GM23338 (cell line): ENCODE measurements at regions not wholly inside any gene's neighbourhood (a gene's known extent, or its start where the extent isn't known, plus 50 kb on each side); places are given as distances from the start of the nearest gene placed in this dataset.

Source experiments
- ATAC-seq: fragments of 200-7000 bp; cut with Tn5 transposase; 3 replicates; pipeline ENCODE4 v1.9.1; 2020
- DNase-seq: peaks from one replicate; pipeline ENCODE4 v3.0.0-alpha.2; 2015; ENCODE audit warnings: low spot score
- H2AFZ ChIP-seq: fragments of 200-600 bp; sonication (generic); 2 replicates; pipeline ENCODE4 v1.8.0; 2016; ENCODE audit warnings: antibody characterized with exemption, mild to moderate bottlenecking, moderate library complexity
- H3F3A ChIP-seq: fragments of 200-600 bp; sonication (generic); replicated peaks from 2 replicates; pipeline ENCODE4 v1.8.0; 2017; ENCODE audit warnings: antibody characterized with exemption, mixed run types, low read depth
- H3K27ac ChIP-seq: fragments of 200-600 bp; sonication (generic); 2 replicates; pipeline ENCODE4 v1.6.1; 2016; ENCODE audit warnings: low read depth
- H3K27me3 ChIP-seq: fragments of 200-600 bp; sonication (generic); 2 replicates; pipeline ENCODE4 v1.8.0; 2016; ENCODE audit warnings: mild to moderate bottlenecking, mixed run types, moderate library complexity; ENCODE audit not compliant: insufficient read depth
- H3K36me3 ChIP-seq: fragments of 200-600 bp; sonication (generic); 2 replicates; pipeline ENCODE4 v1.8.0; 2016; ENCODE audit warnings: mild to moderate bottlenecking; ENCODE audit not compliant: insufficient read depth
- H3K4me1 ChIP-seq: fragments of 200-600 bp; sonication (generic); 2 replicates; pipeline ENCODE4 v1.8.0; 2016; ENCODE audit warnings: mild to moderate bottlenecking, moderate library complexity; ENCODE audit not compliant: insufficient read depth
- H3K4me2 ChIP-seq: fragments of 200-600 bp; sonication (generic); 2 replicates; pipeline ENCODE4 v1.7.1; 2017; ENCODE audit warnings: mixed run types
- H3K4me3 ChIP-seq: fragments of 200-600 bp; sonication (generic); 2 replicates; pipeline ENCODE4 v1.6.1; 2016; ENCODE audit warnings: mixed run types
- H3K79me2 ChIP-seq: fragments of 200-600 bp; sonication (generic); replicated peaks from 2 replicates; pipeline ENCODE4 v1.8.0; 2017; ENCODE audit warnings: mild to moderate bottlenecking; ENCODE audit not compliant: insufficient read depth
- H3K9me2 ChIP-seq: fragments of 200-600 bp; sonication (generic); 2 replicates; pipeline ENCODE4 v1.8.0; 2017; ENCODE audit not compliant: insufficient read depth
- H4K20me1 ChIP-seq: fragments of 200-600 bp; sonication (generic); replicated peaks from 2 replicates; pipeline ENCODE4 v1.8.0; 2017; ENCODE audit warnings: mild to moderate bottlenecking; ENCODE audit not compliant: insufficient read depth
- H3K27ac Mint-ChIP-seq: 2 replicates; pipeline ENCODE4 v1.8.0; 2020; ENCODE audit warnings: inconsistent platforms, mild to moderate bottlenecking, moderate library complexity, mixed read lengths
- H3K27me3 Mint-ChIP-seq: 3 replicates; pipeline ENCODE4 v1.8.0; 2022; ENCODE audit warnings: low read depth, mild to moderate bottlenecking, moderate library complexity, mixed read lengths, inconsistent platforms; ENCODE audit not compliant: insufficient read depth, poor library complexity
- H3K36me3 Mint-ChIP-seq: 3 replicates; pipeline ENCODE4 v1.8.0; 2021; ENCODE audit warnings: low read depth, mild to moderate bottlenecking, inconsistent platforms, moderate library complexity, mixed read lengths
- H3K4me1 Mint-ChIP-seq: 3 replicates; pipeline ENCODE4 v1.8.0; 2020; ENCODE audit warnings: mild to moderate bottlenecking, inconsistent platforms, mixed read lengths
- H3K4me3 Mint-ChIP-seq: 3 replicates; pipeline ENCODE4 v1.8.0; 2021; ENCODE audit warnings: moderate library complexity, mild to moderate bottlenecking, inconsistent platforms, mixed read lengths
- H3K9me3 Mint-ChIP-seq: 3 replicates; pipeline ENCODE4 v1.8.0; 2020; ENCODE audit warnings: moderate library complexity, mild to moderate bottlenecking, inconsistent platforms, mixed read lengths
- CREB1 ChIP-seq: fragments of 250-450 bp; sonication (Bioruptor Pico); IDR thresholded peaks from 2 replicates; pipeline ENCODE4 v1.5.0; 2020; ENCODE audit warnings: low read depth, mild to moderate bottlenecking, moderate library complexity
- EZH2phosphoT487 ChIP-seq: fragments of 200-600 bp; sonication (generic); IDR thresholded peaks from one replicate; pipeline ENCODE4 v1.8.1; 2018; ENCODE audit warnings: antibody characterized with exemption; ENCODE audit not compliant: unreplicated experiment
- NANOG ChIP-seq: IDR thresholded peaks from 2 replicates; pipeline ENCODE4 v1.6.1; 2016; ENCODE audit warnings: antibody characterized with exemption, borderline replicate concordance
- POLR2AphosphoS5 ChIP-seq: IDR thresholded peaks from 2 replicates; pipeline ENCODE4 v1.6.1; 2016; ENCODE audit warnings: antibody characterized with exemption, low read depth
- ZNF331 ChIP-seq: fragments of 250-450 bp; sonication (Bioruptor Pico); IDR thresholded peaks from 2 replicates; pipeline ENCODE4 v1.5.0; 2020; ENCODE audit warnings: low read depth, mild to moderate bottlenecking, moderate library complexity
- TF ChIP-seq, protein P1 (sequence below): fragments of 250-450 bp; sonication (Bioruptor Pico); IDR thresholded peaks from 2 replicates; pipeline ENCODE4 v1.5.0; 2020; ENCODE audit warnings: mild to moderate bottlenecking, moderate library complexity
- TF ChIP-seq, protein P2 (sequence below): IDR thresholded peaks from one replicate; pipeline ENCODE4 v1.6.1; 2018; ENCODE audit warnings: antibody characterized with exemption; ENCODE audit not compliant: unreplicated experiment
- TF ChIP-seq, protein P3 (sequence below): IDR thresholded peaks from 2 replicates; pipeline ENCODE4 v1.6.1; 2016; ENCODE audit warnings: antibody characterized with exemption

GRCh38 chr19:27674701-27675100, 1538.2 kb downstream of the UQCRFS1 start (continued):
- TF ChIP-seq, protein P1, sequence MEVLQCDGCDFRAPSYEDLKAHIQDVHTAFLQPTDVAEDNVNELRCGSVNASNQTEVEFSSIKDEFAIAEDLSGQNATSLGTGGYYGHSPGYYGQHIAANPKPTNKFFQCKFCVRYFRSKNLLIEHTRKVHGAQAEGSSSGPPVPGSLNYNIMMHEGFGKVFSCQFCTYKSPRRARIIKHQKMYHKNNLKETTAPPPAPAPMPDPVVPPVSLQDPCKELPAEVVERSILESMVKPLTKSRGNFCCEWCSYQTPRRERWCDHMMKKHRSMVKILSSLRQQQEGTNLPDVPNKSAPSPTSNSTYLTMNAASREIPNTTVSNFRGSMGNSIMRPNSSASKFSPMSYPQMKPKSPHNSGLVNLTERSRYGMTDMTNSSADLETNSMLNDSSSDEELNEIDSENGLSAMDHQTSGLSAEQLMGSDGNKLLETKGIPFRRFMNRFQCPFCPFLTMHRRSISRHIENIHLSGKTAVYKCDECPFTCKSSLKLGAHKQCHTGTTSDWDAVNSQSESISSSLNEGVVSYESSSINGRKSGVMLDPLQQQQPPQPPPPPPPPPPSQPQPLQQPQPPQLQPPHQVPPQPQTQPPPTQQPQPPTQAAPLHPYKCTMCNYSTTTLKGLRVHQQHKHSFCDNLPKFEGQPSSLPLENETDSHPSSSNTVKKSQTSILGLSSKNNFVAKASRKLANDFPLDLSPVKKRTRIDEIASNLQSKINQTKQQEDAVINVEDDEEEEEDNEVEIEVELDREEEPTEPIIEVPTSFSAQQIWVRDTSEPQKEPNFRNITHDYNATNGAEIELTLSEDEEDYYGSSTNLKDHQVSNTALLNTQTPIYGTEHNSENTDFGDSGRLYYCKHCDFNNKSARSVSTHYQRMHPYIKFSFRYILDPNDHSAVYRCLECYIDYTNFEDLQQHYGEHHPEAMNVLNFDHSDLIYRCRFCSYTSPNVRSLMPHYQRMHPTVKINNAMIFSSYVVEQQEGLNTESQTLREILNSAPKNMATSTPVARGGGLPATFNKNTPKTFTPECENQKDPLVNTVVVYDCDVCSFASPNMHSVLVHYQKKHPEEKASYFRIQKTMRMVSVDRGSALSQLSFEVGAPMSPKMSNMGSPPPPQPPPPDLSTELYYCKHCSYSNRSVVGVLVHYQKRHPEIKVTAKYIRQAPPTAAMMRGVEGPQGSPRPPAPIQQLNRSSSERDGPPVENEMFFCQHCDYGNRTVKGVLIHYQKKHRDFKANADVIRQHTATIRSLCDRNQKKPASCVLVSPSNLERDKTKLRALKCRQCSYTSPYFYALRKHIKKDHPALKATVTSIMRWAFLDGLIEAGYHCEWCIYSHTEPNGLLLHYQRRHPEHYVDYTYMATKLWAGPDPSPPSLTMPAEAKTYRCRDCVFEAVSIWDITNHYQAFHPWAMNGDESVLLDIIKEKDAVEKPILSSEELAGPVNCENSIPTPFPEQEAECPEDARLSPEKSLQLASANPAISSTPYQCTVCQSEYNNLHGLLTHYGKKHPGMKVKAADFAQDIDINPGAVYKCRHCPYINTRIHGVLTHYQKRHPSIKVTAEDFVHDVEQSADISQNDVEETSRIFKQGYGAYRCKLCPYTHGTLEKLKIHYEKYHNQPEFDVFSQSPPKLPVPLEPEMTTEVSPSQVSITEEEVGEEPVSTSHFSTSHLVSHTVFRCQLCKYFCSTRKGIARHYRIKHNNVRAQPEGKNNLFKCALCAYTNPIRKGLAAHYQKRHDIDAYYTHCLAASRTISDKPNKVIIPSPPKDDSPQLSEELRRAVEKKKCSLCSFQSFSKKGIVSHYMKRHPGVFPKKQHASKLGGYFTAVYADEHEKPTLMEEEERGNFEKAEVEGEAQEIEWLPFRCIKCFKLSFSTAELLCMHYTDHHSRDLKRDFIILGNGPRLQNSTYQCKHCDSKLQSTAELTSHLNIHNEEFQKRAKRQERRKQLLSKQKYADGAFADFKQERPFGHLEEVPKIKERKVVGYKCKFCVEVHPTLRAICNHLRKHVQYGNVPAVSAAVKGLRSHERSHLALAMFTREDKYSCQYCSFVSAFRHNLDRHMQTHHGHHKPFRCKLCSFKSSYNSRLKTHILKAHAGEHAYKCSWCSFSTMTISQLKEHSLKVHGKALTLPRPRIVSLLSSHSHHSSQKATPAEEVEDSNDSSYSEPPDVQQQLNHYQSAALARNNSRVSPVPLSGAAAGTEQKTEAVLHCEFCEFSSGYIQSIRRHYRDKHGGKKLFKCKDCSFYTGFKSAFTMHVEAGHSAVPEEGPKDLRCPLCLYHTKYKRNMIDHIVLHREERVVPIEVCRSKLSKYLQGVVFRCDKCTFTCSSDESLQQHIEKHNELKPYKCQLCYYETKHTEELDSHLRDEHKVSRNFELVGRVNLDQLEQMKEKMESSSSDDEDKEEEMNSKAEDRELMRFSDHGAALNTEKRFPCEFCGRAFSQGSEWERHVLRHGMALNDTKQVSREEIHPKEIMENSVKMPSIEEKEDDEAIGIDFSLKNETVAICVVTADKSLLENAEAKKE (CRISPR knock-in tag), result no peak
- TF ChIP-seq CREB1 (CRISPR knock-in tag) (no peak), NANOG (no peak), EZH2phosphoT487 (no peak), ZNF331 (CRISPR knock-in tag) (no peak)

DNA sequence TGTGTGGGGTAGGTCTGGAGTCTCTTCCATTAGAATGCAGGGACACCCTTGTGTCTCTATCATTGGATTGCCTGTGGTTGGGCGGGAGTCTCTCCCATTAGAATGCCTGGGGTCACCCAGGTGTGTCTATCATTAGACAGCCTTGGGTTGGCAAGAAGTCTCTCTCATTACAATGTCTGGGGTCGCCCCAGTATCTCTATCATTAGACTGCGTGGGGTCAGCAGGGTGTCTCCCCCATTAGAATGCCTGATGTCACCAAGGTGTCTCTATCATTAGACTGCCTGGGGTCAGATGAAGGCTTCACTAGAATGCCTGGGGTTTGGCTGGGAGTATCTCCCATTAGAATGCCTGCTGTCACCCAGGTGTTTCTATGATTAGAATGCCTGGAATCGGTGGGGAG, 1539.0 kb downstream of the UQCRFS1 start:
- no peaks in the 10 kb centered on the region for H3K27me3 ChIP-seq
- no peak overlapping the region for H3K4me3 ChIP-seq
- no peaks in the 10 kb centered on the region for H3K79me2 ChIP-seq
- H4K20me1 ChIP-seq, result no peaks in the 10 kb centered on the region
- no peak overlapping the region for H3K4me2 ChIP-seq
- ATAC-seq (no peak), DNase-seq (no peak)
- Mint-ChIP-seq H3K9me3 (peaks cover 100% of the 10 kb centered on the region), H3K36me3 (peaks cover 62% of the 10 kb centered on the region), H3K4me1 (no peaks in the 10 kb centered on the region), H3K27me3 (peaks cover 10% of the 10 kb centered on the region), H3K27ac (no peak overlapping the region), H3K4me3 (no peak overlapping the region)
- no peaks in the 10 kb centered on the region for H3K4me1 ChIP-seq
- no peaks in the 10 kb centered on the region; the same call in 1 of the 2 replicates for H3K36me3 ChIP-seq
- no peaks in the 10 kb centered on the region for H3K9me2 ChIP-seq
- no peak overlapping the region for H3K27ac ChIP-seq
- no peaks in the 10 kb centered on the region for H3F3A ChIP-seq
- H2AFZ ChIP-seq, result no peak overlapping the region
- no peak for TF ChIP-seq CREB1 (CRISPR knock-in tag)
- TF ChIP-seq NANOG, result no peak
- TF ChIP-seq, protein P2, sequence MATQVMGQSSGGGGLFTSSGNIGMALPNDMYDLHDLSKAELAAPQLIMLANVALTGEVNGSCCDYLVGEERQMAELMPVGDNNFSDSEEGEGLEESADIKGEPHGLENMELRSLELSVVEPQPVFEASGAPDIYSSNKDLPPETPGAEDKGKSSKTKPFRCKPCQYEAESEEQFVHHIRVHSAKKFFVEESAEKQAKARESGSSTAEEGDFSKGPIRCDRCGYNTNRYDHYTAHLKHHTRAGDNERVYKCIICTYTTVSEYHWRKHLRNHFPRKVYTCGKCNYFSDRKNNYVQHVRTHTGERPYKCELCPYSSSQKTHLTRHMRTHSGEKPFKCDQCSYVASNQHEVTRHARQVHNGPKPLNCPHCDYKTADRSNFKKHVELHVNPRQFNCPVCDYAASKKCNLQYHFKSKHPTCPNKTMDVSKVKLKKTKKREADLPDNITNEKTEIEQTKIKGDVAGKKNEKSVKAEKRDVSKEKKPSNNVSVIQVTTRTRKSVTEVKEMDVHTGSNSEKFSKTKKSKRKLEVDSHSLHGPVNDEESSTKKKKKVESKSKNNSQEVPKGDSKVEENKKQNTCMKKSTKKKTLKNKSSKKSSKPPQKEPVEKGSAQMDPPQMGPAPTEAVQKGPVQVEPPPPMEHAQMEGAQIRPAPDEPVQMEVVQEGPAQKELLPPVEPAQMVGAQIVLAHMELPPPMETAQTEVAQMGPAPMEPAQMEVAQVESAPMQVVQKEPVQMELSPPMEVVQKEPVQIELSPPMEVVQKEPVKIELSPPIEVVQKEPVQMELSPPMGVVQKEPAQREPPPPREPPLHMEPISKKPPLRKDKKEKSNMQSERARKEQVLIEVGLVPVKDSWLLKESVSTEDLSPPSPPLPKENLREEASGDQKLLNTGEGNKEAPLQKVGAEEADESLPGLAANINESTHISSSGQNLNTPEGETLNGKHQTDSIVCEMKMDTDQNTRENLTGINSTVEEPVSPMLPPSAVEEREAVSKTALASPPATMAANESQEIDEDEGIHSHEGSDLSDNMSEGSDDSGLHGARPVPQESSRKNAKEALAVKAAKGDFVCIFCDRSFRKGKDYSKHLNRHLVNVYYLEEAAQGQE, result no peak
- TF ChIP-seq POLR2AphosphoS5, result no peak
- TF ChIP-seq, protein P3, sequence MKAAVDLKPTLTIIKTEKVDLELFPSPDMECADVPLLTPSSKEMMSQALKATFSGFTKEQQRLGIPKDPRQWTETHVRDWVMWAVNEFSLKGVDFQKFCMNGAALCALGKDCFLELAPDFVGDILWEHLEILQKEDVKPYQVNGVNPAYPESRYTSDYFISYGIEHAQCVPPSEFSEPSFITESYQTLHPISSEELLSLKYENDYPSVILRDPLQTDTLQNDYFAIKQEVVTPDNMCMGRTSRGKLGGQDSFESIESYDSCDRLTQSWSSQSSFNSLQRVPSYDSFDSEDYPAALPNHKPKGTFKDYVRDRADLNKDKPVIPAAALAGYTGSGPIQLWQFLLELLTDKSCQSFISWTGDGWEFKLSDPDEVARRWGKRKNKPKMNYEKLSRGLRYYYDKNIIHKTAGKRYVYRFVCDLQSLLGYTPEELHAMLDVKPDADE, result no peak
